Ascending aorta (tissue), 2 donors: ENCODE measurements at regions not wholly inside any gene's neighbourhood (a gene's known extent, or its start where the extent isn't known, plus 50 kb on each side); places are given as distances from the start of the nearest gene placed in this dataset.

Source experiments
- DNase-seq, 2 donors: peaks; one replicate each; pipeline ENCODE4 v3.0.0-alpha.2; 2019; ENCODE audit warnings: low spot score in 2 of 2
- H3K27ac ChIP-seq, 2 donors: fragments of 200-600 bp; sonication (generic); one replicate each; pipeline ENCODE4 v1.5.1; 2016 to 2017; ENCODE audit warnings: mild to moderate bottlenecking in 1 of 2
- H3K27me3 ChIP-seq: fragments of 200-600 bp; sonication (generic); one replicate; pipeline ENCODE4 v1.5.1; 2017
- H3K36me3 ChIP-seq, 2 donors: fragments of 200-600 bp; sonication (generic); one replicate each; pipeline ENCODE4 v1.5.1; 2016
- H3K4me1 ChIP-seq, 2 donors: fragments of 200-600 bp; sonication (generic); one replicate each; pipeline ENCODE4 v1.5.1; 2016 to 2017; ENCODE audit warnings: mild to moderate bottlenecking in 1 of 2
- H3K4me3 ChIP-seq, 2 donors: fragments of 200-600 bp; sonication (generic); one replicate each; pipeline ENCODE4 v1.5.1; 2016 to 2017; ENCODE audit warnings: mild to moderate bottlenecking in 1 of 2
- H3K9me3 ChIP-seq, 2 donors: fragments of 200-600 bp; sonication (generic); one replicate each; pipeline ENCODE4 v1.5.1; 2016
- CTCF ChIP-seq, 3 experiments: fragments of 200-600 bp in 2 of 3; fragments of 450-650 bp in 1 of 3; sonication (generic) in 2 of 3; IDR thresholded peaks; one replicate each; pipeline ENCODE4 v1.5.1; 2016 to 2019; ENCODE audit warnings: antibody characterized with exemption in 3 of 3, mild to moderate bottlenecking in 1 of 3, moderate library complexity in 1 of 3
- intact Hi-C: fragments of 100-400 bp; cut with DNase I; formaldehyde crosslinking; loops from one replicate; pipeline ENCODE4 v1.15.1; 2023

GRCh38 chr4:116877069-116877468 is 208.3 kb downstream of the TRAM1L1 start:
- H3K27ac ChIP-seq = no peak overlapping the region
- H3K27me3 ChIP-seq = no peaks in the 10 kb centered on the region
- H3K36me3 ChIP-seq = no peaks in the 10 kb centered on the region
- TF ChIP-seq CTCF (IDR thresholded peaks at IDR 0.05) = no peak
- DNase-seq = no peak
- H3K9me3 ChIP-seq = no peaks in the 10 kb centered on the region
- H3K4me1 ChIP-seq = no peaks in the 10 kb centered on the region
- H3K4me3 ChIP-seq = no peak overlapping the region
- intact Hi-C loops = no loop called here

- no peaks in the 10 kb centered on the region for H3K9me3 ChIP-seq
- DNase-seq = no peak
- no peaks in the 10 kb centered on the region for H3K36me3 ChIP-seq
- no peaks in the 10 kb centered on the region for H3K27me3 ChIP-seq
- no peak overlapping the region for H3K27ac ChIP-seq
- TF ChIP-seq CTCF (IDR thresholded peaks at IDR 0.05) = no peak
- no peaks in the 10 kb centered on the region for H3K4me1 ChIP-seq
- intact Hi-C loops = no loop called here
- no peak overlapping the region for H3K4me3 ChIP-seq
Measured at GRCh38 chr4:116872941-116873340, 212.4 kb downstream of the TRAM1L1 start.

- TF ChIP-seq CTCF (IDR thresholded peaks at IDR 0.05) = no peak
- intact Hi-C loops = no loop called here
- DNase-seq = no peak
- H3K4me1 ChIP-seq = no peaks in the 10 kb centered on the region
- no peaks in the 10 kb centered on the region for H3K27me3 ChIP-seq
- H3K36me3 ChIP-seq = no peaks in the 10 kb centered on the region
- no peak overlapping the region for H3K27ac ChIP-seq
- no peak overlapping the region for H3K4me3 ChIP-seq
- no peaks in the 10 kb centered on the region for H3K9me3 ChIP-seq
Measured at GRCh38 chr4:116872308-116872707, 213.1 kb downstream of the TRAM1L1 start.

- Histone ChIP-seq H3K4me3 (no peak overlapping the region), H3K9me3 (no peaks in the 10 kb centered on the region), H3K36me3 (no peaks in the 10 kb centered on the region), H3K27me3 (no peaks in the 10 kb centered on the region), H3K27ac (no peak overlapping the region), H3K4me1 (no peaks in the 10 kb centered on the region)
- intact Hi-C loops = no loop called here
- TF ChIP-seq CTCF (IDR thresholded peaks at IDR 0.05) = no peak
- DNase-seq = no peak
Measured at GRCh38 chr4:116870686-116871085, 214.7 kb downstream of the TRAM1L1 start.

- no peaks in the 10 kb centered on the region for H3K36me3 ChIP-seq
- intact Hi-C loops = no loop called here
- no peak overlapping the region for H3K27ac ChIP-seq
- H3K4me3 ChIP-seq = no peak overlapping the region
- H3K9me3 ChIP-seq = no peaks in the 10 kb centered on the region
- no peak for TF ChIP-seq CTCF (IDR thresholded peaks at IDR 0.05)
- no peaks in the 10 kb centered on the region for H3K4me1 ChIP-seq
- H3K27me3 ChIP-seq = no peaks in the 10 kb centered on the region
- DNase-seq = no peak
Measured at GRCh38 chr4:116866106-116866505, 219.3 kb downstream of the TRAM1L1 start.

- H3K4me1 ChIP-seq = no peaks in the 10 kb centered on the region
- no peak for TF ChIP-seq CTCF (IDR thresholded peaks at IDR 0.05)
- H3K9me3 ChIP-seq = no peaks in the 10 kb centered on the region
- no peaks in the 10 kb centered on the region for H3K27me3 ChIP-seq
- intact Hi-C loops = no loop called here
- no peak for DNase-seq
- H3K36me3 ChIP-seq = no peaks in the 10 kb centered on the region
- H3K27ac ChIP-seq = no peak overlapping the region
- no peak overlapping the region for H3K4me3 ChIP-seq
Measured at GRCh38 chr4:116862592-116862991, 222.8 kb downstream of the TRAM1L1 start.
